MM.1S (cell line): ENCODE measurements at regions not wholly inside any gene's neighbourhood (a gene's known extent, or its start where the extent isn't known, plus 50 kb on each side); places are given as distances from the start of the nearest gene placed in this dataset.

Experiments used
- CTCF ChIP-seq: fragments of 300-600 bp; sonication (generic); IDR thresholded peaks from 2 replicates; pipeline ENCODE4 v1.5.1; 2016; ENCODE audit warnings: antibody characterized with exemption, low read length, mixed read lengths
- EZH2 ChIP-seq: fragments of 300-600 bp; sonication (generic); optimal IDR thresholded peaks from 2 replicates; pipeline ENCODE3; 2017; ENCODE audit warnings: low read depth, mild to moderate bottlenecking, antibody characterized with exemption, low read length, mixed read lengths

GRCh38 chr2:136402281-136402680 lies 284.3 kb upstream of the CXCR4 start:
- TF ChIP-seq CTCF, result no peak
- TF ChIP-seq EZH2, result no peak
